GM18909 (cell line): ENCODE measurements at regions not wholly inside any gene's neighbourhood (a gene's known extent, or its start where the extent isn't known, plus 50 kb on each side); places are given as distances from the start of the nearest gene placed in this dataset.
"Not testable (repeated sequence)": the region's sequence is repeated elsewhere in the genome, so short reads cannot be mapped to it uniquely, and the experiment has no call there.

Source experiments
- ATAC-seq: cut with Tn5 transposase; IDR thresholded peaks from one replicate; pipeline ENCODE4 v1.9.1; 2021; ENCODE audit warnings: mild to moderate bottlenecking; ENCODE audit not compliant: unreplicated experiment, poor library complexity

- no peak for ATAC-seq
Measured at GRCh38 chr16:59634004-59634579, 900.0 kb upstream of the GOT2 start.

- ATAC-seq: no peak
Measured at GRCh38 chr16:59632276-59632855, 898.2 kb upstream of the GOT2 start.

- not testable (repeated sequence) for ATAC-seq
Measured at GRCh38 chr16:59624381-59624780, 890.3 kb upstream of the GOT2 start.

DNA sequence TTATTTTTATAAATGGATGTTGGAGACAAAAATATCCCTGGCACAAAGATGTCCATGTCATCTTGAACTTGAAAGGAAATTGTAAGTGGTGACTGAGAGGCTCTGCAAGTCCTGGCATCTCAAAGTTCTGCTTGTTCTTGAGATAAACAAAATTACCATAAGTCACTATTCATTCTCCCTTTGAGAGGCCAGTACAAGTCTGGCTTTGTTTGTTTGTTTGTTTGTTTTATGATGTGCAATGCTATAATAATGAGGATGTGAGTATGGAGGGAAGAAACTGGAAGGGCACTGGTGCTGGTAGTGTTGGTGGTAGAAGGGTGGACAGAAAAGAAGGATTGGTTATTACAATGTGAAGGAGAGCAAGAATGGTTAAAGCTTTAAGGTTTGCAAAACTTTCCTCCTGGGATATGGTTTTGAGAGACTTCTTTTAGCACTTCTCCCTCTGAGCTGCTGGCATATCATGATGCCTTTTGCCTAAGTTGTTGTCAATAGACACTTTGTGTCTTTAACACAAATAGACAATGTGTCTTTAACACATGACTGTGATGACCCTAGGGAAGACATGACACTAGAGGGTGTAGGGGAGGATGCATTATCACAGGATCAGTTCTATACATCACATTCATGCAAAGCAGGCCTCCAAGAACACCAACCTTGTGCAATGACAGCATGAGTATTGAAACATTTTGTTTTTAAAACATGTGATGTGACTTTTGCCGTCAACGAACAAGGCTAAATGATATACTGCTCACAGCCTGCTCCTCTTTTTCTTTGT, 880.5 kb upstream of the GOT2 start:
- ATAC-seq: no peak

DNA sequence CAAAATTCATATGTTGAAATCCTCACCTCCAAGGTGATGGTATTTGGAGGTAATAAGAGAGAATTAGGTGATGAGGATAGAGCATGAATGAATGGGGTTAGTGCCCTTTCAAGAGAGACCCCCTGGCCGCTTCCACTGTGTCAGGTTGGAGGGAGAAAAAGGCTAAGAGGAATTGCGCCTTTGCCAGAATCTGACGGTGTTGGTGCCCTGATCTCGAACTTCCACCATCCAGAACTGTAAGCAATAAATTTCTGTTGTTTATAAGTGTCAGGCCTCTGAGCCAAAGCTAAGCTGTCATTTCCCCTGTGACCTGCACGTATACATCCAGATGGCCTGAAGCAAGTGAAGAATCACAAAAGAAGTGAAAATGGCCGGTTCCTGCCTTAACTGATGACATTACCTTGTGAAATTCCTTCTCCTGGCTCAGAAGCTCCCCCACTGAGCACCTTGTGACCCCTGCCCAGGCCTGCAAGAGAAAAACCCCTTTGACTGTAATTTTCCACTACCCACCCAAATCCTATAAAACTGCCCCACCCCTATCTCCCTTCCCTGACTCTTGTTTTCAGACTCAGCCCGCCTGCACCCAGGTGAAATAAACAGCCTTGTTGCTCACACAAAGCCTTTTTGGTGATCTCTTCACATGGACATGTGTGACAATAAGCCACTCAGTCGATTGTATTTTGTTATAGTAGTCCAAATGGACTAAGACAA, 878.9 kb upstream of the GOT2 start:
- ATAC-seq: not testable (repeated sequence)

DNA sequence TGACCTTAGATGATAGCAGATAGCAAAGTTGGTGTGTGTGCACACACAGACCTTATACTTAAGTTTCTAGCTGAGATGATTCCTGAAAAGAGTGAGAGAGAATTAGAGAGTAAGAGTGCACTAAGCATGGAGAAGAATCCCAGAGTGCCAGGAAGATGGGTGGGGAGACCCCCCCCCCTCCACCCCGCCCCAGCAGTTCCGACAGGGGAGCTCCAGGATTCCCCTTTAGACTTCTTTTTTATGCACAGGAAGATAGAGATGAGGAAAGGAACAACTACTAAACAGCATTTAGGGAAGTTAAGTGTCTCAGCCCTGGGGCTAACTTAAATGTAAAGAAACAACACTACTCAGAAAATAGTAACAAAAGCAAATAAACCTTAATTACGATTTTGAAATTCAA, 878.0 kb upstream of the GOT2 start:
- no peak for ATAC-seq

DNA sequence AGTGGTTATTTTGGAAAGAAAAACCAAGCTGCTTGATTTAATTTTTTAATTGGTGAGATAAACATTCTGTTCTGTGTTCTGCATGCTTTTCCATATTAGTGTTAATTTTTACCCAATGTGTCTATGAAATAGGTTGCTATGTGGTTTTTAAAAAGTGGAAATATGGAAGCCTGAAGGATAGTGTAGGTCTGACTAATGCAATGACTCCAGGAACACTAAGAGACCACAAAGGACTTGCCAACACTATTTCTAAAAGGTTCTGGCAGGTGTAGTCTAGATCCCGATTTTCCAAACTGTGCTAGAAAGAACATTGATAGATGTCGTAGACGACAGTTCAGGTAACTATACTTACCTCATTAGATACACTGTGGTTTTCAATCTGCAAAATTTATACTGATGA, 877.4 kb upstream of the GOT2 start:
- no peak for ATAC-seq

DNA sequence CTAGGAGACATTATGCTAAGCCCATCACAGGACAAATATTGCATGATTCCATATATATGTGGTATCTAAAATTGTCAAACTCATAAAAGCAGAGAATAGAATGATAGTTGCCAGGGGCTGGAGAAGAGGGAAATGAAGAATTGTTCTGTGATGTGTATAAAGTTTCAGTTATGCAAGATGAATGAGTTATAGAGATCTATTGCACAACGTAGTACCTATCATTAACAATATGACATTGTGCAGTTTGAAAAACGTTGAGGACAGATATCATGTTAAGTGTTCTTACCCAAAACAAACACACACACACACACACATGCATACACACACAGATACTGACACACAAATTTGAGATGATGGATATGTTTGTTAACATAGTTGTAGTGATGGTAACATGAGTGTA, 871.6 kb upstream of the GOT2 start:
- no peak for ATAC-seq

DNA sequence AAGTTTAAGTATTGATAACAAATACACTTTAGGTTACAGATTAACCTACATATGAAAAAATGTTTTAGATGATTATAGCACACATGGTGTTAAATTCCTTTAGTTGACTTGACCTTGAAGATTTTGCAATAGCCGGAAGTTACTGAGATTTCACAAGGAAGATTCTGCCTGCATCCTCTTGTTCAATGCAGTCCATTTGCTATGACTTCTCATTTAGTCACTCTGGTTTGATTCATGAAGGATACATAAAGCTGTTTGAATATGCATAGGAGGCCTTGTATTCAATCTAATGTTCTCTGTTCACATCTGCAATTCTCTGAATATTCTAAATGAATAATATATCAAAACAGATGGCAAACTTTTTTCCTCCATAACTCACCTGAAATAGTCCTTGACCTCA, 870.2 kb upstream of the GOT2 start:
- ATAC-seq: no peak

DNA sequence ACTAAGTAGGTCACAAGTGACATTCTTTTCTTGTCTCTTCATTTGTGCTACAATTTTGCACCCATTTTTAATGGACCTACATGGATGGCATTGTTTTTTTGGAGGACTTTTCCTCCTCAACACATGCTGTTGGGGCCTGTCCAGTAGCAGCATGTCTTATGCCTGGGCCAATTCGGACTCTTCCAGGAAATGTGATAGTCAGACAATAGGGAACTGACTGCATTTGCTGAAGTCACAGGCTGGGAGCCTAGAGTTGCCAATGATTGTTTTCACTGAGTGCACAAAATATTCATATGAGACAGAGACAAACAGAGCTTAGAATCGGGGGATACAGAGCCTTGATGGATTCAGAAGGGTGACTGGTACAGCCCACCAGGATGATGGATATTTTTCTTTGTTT, 867.3 kb upstream of the GOT2 start:
- no peak for ATAC-seq

GRCh38 chr16:59597269-59597668, 863.2 kb upstream of the GOT2 start:
- no peak for ATAC-seq

DNA sequence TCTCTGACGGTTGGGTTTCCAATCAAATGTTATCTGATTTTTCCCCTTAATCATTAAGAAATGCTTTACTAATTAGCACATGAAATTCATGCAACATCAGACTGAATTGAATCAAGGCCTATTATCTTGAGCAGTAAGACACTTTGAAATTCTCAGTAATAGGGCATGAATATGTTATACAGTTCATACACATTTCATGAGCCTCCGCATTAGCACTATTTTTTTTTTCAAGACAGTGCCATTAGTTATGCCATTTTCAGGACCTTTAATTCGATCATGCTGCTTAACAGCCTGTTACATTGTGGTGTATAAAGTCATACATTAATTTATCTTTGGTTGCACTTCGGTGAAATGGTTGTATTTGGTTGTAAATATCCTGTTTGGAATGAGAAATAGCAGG, 862.6 kb upstream of the GOT2 start:
- no peak for ATAC-seq

DNA sequence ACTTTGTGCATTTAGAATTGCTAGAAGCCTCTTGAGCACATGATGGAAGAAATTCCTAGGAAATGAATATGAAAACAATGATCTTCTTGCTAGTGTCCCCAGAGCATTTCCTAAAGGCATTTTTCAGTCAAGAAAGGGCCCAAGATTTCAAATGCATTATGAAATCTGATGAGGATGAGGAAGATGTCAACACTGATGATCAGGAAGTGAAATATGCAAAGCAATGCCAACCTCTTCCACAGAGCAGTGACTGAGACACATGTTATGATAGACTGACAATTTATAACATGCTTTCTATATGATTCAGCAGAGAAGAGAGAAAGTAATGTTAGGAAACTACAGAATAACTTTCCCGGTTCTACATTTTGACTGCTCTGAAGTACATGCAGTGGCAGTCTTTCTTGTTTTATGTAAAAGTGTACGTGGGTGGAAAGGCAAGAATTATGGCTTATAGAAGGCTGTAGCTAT, 859.1 kb upstream of the GOT2 start:
- no peak for ATAC-seq

- ATAC-seq: no peak
Measured at GRCh38 chr16:59591480-59591879, 857.4 kb upstream of the GOT2 start.

DNA sequence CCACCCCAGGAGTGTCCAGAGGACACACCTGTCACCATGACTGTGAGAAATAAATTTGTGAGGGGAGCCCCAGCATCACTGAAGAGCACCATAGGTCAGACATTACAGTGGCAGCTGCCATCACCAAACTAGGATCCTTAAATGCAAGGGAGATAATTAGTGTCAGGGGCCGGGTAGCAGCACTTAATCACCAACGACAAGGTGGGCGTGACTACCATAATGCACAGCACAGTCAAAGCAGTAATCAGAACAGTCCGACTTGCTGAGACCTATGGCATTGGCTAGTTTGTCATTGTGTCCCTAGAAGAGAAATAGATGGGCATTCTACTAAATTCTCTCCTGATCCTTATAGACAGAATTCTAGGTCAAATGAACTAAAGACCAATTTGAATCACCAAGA, 856.7 kb upstream of the GOT2 start:
- ATAC-seq: no peak

GRCh38 chr16:59586331-59586730, 852.2 kb upstream of the GOT2 start:
- ATAC-seq: no peak

DNA sequence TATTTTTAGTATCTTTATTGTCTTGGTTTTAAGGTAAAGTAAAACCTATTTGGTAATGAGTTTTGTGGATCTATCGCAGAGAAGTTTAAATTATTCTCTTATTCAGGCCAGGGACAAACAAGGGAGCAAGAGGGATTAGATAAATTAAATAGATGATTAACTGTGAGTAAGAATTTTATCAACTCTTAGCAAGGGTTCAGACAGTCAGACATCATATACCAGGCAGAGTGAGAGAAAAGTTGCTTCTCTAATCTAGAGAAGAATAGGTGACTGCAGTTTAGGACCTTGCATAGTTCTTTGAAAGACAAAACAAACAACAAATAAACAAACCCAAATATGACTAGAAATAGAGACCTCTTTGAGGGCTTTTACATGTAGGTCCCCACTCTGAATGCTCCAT, 840.2 kb upstream of the GOT2 start:
- ATAC-seq: no peak

DNA sequence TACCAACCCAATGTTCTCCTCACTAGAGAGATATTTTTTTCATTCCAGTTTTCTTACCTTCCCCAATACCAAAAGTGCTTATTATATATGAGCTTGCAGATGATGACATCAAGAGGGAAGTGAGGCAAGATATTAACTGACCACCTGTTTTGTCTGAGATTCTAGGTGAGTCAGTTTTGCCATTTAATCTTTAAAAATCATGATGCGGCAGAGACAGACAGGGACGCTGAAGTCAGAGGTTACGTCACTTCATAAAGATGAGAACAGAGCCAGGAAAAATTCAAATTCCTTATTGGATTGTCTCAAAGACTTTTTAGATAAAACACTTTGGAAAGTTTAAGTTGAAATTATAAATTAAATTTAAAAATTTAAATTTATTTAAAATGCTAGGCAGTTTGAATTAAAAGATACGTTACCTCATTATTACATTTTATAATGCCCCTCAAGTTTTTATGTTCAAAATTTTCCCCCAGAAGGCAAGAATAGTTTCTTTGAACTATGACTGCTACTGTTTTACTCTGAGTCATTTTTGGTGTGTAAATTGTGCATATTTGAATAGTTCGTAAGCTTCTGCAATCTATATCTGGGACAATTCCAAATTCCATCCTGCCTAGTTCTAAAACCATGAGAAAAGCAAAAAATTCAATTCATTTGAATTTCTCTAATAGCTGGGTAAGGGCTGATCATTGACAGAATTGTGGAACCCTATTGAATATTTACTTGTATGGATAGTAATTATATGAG, 839.6 kb upstream of the GOT2 start:
- ATAC-seq: no peak

DNA sequence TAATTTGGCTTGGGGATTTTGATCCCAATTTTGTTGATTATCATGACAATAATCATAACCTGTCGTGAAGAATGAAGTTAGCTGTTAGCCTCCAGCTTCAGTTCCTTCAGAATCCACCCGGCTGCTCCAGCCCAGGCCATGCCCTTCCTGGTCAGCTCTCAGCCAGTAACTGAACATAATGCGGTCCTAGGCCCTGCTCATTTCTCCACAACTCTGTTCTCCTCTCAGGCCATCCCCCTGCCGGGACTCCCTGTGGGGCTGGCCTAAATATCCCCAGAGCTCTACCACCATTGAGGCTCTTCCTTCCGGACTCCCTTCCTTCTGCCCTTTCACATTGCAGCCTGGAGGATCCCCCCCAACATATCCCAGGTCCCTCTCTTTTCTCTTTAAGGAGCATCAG, 833.4 kb upstream of the GOT2 start:
- no peak for ATAC-seq

GRCh38 chr16:59566446-59566845, 832.3 kb upstream of the GOT2 start:
- no peak for ATAC-seq

DNA sequence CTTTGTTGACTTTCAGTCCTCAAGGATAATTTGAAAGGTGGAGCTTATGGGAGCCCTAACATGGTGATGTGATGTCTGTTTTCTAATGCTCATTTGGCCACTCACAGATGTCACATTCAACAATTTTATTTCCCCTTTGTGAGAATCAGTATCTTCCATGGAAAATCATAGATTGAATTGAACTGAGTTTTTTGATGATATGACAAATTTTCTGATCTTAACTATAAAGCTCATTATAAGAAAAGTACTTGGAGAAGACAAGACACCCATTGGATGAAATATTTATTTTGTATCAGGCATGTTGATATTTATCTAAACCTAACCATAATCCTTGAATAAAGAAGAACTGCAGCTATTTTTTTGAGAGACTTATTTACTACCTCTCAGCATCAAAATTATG, 824.6 kb upstream of the GOT2 start:
- no peak for ATAC-seq
